ENCODE measurements at regions not wholly inside any gene's neighbourhood (a gene's known extent, or its start where the extent isn't known, plus 50 kb on each side); places are given as distances from the start of the nearest gene placed in this dataset.

DNA sequence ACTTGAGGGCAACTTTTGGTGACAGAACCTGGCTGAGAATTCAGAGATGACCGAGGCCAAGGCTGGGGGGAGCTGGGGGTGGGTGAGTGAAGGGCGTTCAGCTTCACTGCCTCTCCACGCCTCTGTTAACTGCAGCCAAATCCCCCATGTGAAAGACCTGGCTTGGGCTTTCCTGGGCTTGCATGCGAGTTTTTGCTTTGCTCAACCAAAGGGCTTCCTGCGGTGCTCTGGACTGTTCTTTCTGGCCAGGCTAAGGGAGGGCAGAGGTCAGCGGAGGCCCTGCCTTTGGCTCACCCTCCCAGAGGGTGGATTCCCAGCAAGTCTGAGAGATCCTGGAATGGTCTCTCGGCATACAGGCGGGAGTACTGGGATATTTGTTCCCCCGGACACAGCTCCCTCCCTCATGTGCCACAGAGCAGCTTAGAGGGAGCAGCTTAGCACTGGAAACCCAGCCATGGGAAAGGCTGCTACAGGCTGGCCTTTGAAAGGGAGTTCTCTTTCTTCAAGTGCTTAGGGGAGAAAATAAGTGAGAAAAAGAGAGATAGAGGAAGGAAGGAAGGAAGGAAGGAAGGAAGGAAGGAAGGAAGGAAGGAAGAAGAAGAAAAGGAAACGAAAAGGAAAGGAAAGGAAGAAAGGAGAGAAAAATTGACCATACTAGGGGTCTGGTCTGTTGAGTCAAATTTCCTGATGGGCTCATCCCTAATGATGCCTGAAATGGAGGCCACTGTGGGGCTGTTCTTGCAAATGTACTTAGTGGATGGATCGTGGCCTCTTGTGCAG is 158.8 kb downstream of the FGF18 start:
- TF ChIP-seq, protein P1, sequence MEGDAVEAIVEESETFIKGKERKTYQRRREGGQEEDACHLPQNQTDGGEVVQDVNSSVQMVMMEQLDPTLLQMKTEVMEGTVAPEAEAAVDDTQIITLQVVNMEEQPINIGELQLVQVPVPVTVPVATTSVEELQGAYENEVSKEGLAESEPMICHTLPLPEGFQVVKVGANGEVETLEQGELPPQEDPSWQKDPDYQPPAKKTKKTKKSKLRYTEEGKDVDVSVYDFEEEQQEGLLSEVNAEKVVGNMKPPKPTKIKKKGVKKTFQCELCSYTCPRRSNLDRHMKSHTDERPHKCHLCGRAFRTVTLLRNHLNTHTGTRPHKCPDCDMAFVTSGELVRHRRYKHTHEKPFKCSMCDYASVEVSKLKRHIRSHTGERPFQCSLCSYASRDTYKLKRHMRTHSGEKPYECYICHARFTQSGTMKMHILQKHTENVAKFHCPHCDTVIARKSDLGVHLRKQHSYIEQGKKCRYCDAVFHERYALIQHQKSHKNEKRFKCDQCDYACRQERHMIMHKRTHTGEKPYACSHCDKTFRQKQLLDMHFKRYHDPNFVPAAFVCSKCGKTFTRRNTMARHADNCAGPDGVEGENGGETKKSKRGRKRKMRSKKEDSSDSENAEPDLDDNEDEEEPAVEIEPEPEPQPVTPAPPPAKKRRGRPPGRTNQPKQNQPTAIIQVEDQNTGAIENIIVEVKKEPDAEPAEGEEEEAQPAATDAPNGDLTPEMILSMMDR (IDR thresholded peaks at IDR 0.05 in 4 of 5, conservative IDR thresholded peaks at IDR 0.05 in 1 of 5), result no peak
- TF ChIP-seq POLR2A (IDR thresholded peaks at IDR 0.05), result no peak

All from gastrocnemius medialis (tissue), 4 donors.